NCI-H748 treated with DMSO at 0.1 percent for 48 hours (cell line): ENCODE measurements at regions not wholly inside any gene's neighbourhood (a gene's known extent, or its start where the extent isn't known, plus 50 kb on each side); places are given as distances from the start of the nearest gene placed in this dataset.
"Not testable (repeated sequence)": the region's sequence is repeated elsewhere in the genome, so short reads cannot be mapped to it uniquely, and the experiment has no call there.

Source experiments
- DNase-seq: peaks from one replicate; lab custom pipeline; 2025; lab: John Stamatoyannopoulos, UW

GRCh38 chr1:204782118-204782700 lies 88.5 kb upstream of the NFASC start:
- no peak for DNase-seq

DNA sequence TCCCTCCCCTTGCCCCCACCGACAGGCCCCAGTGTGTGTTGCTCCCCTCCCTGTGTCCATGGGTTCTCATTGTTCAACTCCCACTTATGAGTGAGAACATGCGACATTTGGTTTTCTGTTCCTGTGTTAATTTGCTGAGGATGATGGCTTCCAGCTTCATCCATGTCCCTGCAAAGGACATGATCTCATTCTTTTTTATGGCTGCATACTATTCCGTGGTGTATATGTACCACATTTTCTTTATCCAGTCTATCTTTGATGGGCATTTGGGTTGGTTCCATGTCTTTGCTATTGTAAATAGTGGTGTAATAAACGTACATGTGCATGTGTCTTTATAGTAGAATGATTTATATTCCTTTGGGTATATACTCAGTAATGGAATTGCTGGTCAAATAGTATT lies 85.6 kb upstream of the NFASC start:
- not testable (repeated sequence) for DNase-seq

DNA sequence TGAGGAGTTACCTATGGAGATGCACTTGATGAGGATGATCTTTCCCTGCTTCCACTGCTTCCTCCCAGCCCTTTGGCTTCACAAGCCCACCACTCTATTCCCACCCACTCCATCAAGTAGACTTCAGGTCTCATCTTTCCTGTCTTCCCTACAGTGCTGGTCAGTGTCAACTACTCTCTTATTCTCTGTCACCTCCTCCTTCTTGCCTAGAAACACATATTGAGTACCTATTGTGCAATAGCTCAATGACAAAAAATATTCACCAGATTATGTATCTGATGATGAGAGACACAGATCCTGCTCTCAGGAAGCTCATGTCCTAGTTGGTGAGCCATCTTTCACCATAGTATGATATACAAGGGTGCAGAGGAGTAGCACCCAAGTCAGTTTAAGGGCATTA lies 82.2 kb upstream of the NFASC start:
- DNase-seq = no peak

GRCh38 chr1:204791453-204792353 lies 79.0 kb upstream of the NFASC start:
- no peak for DNase-seq

DNA sequence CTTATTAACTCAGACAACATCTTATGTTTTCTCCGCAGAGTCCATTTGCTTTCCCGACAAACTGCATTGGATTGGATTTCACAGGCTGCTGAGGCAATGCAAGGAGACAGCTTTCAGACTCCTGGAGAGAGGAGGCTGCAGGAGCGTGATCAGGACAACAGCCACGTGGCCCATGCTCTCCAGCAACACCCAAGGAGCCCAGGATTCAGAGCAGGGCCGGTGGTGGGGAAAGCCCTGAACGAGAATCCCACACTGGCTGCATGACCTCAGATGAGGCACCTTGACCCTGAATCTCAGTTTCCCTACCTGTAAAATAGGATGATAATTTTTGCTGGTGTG lies 78.3 kb upstream of the NFASC start:
- no peak for DNase-seq

DNA sequence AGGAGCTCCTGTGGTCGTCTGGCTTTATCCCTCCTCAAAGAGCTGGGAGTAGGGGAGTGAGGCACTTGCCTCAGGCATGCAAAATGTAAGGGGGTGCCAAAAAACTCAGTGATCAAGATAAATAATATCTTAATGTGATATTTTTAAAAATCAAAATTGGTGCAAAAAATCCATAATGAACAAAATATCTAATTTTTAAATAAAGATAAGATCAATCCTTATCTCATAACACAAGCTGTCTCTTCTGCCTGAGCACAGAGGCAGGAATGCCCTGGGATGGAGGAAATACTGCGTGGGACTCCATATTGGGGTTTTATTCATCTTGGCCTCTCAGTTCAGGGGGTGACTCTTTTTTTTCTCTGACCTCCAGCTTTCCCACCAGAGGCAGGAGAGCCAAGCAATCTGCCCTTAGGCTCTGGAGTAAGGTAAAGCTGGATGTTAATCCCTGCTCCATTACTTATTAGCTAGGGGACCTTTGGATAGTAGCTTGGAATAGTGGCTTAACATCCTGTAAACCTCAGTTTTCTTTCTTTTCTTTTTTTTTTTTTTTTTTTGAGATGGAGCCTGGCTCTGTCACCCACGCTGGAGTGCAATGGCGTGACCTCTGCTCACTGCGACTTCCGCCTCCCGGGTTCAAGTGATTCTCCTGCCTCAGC lies 77.3 kb upstream of the NFASC start:
- no peak for DNase-seq

GRCh38 chr1:204796886-204797285 lies 73.8 kb upstream of the NFASC start:
- not testable (repeated sequence) for DNase-seq

DNA sequence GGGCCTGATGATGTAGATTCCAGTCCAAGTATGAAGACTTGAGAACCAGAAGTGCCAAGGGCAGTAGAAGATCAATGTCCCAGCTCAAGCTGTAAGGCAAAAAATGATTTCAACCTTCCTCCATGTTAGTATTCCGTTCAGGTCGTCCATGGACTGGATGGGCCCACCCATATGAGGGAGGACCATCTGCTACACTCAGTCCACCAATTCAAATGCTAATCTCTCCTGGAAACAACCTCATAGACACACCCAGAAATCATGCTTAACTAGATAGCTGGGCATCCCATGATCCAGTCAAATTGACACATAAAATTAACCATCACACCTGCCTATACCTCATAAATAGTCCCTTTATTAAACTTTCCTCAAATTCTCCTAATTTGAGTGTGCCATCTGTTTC lies 73.3 kb upstream of the NFASC start:
- no peak for DNase-seq

DNA sequence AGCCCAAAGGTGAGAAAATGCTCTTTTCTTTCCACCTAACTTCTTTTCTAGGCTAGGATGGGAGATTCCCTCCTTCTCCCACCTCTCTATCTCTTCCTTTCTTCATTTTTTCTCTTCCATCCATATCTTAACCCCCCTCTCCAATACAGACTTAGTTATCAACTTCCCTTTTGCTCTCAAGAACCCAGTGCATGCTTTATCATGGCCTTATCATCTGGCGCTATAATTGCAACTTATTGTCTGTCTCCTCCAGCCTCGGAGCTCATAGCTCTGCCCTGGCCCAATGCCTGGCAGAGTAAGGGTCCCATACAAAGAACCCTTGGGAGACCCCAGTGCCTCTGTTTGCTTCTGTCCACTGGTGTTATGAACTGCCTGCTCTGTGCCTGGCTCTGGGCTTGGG lies 71.0 kb upstream of the NFASC start:
- DNase-seq = no peak

- DNase-seq = no peak
Observed at GRCh38 chr1:204801211-204801610, 69.5 kb upstream of the NFASC start.

DNA sequence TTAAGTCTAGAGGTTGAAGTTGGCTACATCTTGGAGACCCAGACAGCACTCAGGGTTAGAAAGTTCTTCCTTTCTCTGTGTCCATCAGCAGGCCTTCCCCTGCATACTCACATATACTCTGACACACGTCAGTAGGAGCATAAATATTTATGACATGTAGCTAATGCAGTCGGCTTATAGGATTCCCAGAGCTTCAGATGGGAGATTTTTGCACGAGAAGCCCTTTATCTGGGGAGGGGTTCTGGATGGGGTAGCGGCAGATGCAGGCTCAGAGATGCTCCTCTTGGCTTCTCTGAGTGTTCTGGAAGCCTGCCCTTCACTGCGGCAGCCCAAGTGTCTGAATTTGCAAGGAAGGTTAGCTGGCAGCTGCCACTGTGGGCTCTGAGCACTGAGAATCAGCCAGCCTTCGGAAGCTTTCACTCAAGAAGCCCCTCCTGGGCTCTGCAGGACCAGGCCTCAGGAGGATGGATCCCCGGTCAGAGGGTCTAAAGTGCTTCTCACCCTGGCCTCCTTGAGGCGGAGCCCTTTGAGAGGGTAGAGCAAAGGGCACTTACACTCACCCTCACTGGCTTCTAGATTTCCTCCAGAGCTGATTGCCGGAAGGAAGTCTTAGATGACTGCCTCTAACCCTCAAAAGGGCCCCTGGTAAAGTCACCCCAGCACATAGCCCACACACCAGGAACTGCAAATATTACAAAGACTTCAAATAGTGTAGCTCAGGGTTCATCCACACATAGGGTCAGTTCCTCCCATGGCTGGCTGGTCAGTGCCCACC lies 68.1 kb upstream of the NFASC start:
- DNase-seq = no peak

- no peak for DNase-seq
Observed at GRCh38 chr1:204803607-204804006, 67.1 kb upstream of the NFASC start.

DNA sequence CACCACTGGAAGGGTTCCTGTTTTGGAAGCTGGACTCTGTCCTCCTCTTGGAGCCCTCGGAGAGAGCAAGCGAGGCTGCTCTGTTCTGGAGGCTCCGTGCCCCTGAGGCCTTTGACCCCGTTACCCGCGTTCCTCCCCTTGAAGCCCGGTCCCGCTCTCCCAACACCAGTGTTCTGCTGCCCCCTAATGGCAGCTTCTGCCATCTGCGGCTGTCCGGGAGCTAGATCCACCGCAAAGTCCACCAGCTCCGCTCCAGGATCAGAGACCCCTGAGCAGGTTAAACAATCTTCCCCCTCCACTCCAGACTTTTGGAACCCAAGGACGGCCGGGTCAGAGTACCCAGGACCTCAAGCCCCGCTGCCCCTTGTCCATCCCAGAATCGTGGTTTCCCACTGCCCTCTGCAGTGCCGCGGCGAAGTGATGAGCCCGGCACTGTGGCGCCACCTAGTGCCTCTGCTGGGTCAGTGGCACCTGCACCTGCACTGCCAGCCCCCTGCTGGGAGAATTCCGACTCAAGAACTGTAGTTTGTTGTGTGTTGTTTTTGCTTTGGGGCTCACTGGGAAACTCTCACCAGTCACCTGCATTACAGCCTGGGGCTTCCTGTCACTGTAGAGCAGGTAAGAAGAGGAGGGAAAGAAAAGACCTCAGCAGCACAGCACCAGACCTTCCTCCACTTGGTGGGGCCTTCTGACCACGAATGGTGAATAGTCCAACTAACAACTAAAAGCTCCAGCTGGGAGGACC lies 63.5 kb upstream of the NFASC start:
- peak; percentile 77 for DNase-seq

DNA sequence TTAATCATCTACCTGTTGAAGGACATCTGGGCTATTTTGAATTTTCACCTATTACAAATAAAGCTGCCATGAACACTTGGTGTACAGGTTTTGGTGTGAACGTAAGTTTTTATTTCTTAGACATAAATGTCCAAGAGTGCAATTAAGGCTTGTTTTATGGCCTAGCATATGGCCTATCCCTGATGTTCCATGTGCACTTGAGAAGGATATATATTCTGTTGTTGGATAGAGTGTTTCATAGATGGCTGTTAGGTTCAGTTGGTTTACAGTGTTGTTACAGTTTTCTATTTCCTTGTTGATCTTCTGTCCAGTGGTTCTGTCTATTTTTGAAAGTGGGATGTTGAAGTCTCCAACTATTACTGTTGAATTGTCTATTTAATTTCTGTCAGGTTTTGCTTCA lies 61.2 kb upstream of the NFASC start:
- DNase-seq = no peak

GRCh38 chr1:204812842-204813241 lies 57.8 kb upstream of the NFASC start:
- DNase-seq = no peak

GRCh38 chr1:204813522-204813921 lies 57.1 kb upstream of the NFASC start:
- no peak for DNase-seq

GRCh38 chr1:204814166-204814884 lies 56.3 kb upstream of the NFASC start:
- DNase-seq = no peak

GRCh38 chr1:204817341-204817740 lies 53.3 kb upstream of the NFASC start:
- DNase-seq = no peak

- no peak for DNase-seq
Observed at GRCh38 chr1:204818998-204819397, 51.7 kb upstream of the NFASC start.

DNA sequence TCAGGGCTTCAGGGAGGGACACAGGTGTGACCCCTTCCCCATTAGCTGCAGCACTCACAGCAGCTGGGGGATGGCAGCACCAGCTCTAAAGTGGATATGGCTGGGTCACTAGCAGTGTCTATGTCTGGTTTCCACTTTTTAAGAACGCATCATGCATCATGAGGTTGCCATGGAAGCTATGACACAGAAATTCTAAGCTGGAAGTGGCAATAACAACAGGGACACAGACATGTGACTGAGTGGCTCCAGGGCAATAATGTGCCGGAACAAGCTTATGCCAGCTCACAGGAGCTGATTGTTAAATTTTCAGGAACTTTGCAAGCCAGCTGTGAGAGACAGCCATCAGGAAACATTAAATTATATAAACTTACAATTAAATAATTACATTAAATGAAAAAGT lies 51.2 kb upstream of the NFASC start:
- no peak for DNase-seq
